ENCODE measurements at regions not wholly inside any gene's neighbourhood (a gene's known extent, or its start where the extent isn't known, plus 50 kb on each side); places are given as distances from the start of the nearest gene placed in this dataset.

GRCh38 chrX:134736356-134736755, 60.6 kb downstream of the PABIR2 start:
- TF ChIP-seq CTCF (IDR thresholded peaks at IDR 0.05 in 4 of 5, conservative IDR thresholded peaks at IDR 0.05 in 1 of 5) = no peak
- no peak for TF ChIP-seq POLR2A (IDR thresholded peaks at IDR 0.05)
